ENCODE measurements at regions not wholly inside any gene's neighbourhood (a gene's known extent, or its start where the extent isn't known, plus 50 kb on each side); places are given as distances from the start of the nearest gene placed in this dataset.

DNA sequence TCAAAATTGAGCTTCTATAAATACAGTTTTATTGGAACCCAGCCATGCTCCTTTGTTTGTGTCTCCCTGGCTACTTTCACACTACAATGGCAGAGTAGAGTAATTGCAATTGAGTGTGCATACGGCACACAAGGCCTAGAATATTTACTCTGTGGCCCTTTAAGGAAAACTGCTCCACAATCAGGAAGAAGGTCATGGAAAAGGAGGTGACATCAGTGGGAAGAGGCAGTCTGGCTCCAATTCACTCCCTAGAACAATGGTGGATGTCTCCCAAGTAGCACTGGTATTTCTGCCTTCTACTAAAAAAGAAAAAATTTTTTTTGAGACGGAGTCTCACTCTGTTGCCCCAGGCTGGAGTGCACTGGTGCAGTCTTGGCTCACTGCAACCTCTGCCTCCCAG, 51.3 kb downstream of the KRTAP19-8 start:
- DNase-seq, result no peak

DNA sequence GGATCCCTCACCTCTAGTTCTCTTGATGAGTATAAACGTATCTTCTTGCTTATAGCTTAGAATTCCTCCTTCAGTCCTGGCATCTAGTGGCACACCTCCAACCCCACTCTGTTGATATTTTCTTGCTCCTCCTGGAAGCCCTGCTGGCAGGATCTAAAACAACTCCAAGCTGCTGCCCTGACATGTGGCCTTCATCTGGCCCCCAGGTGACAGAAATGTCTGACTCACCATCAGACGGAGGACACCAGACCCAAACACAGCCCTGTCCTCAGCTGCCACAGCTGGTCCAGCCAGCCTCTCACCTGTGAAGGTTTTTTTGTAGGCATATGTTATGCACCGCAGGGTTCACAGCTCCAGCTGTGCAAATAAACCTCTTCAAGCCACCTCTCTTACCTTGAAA, 53.4 kb downstream of the KRTAP19-8 start:
- no peak for DNase-seq

DNA sequence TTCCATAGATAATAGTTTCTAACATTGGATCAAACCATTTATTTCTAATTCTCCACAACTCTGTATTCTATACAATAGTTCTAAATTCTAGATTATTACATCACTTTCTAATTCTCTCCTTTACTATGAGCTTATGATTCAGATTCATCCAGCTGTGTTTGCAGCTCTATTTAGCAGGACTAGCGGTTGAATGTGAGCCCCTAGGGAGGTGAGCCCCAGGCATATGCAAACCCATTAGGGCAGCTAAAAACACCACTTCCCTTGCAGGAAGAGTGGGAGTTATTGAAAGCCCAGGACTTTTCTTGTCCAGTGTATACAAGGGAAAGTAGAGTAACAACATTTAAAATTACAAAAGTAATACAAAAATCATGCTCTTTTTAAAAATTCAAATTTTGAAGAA, 56.9 kb downstream of the KRTAP19-8 start:
- DNase-seq, result peak; percentile 72

DNA sequence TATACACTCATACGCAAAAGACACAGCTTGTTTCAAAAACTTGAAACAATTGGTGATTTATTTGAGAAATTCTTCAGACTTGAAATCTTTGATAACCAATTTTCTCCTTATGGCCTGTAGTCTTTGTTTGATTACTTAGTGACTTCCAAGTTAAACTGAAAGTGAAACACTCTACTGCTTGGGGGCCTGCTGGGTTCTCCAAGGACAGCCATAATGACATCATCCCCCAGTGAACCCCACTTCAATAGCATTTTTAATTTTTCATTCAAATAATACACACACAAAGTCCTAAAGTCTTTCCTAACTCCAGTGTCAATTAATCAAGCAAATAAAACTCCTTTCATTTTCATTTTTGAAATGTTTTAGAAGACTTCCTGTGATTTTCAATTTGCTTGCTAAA, 59.2 kb downstream of the KRTAP19-8 start:
- DNase-seq, result no peak

DNA sequence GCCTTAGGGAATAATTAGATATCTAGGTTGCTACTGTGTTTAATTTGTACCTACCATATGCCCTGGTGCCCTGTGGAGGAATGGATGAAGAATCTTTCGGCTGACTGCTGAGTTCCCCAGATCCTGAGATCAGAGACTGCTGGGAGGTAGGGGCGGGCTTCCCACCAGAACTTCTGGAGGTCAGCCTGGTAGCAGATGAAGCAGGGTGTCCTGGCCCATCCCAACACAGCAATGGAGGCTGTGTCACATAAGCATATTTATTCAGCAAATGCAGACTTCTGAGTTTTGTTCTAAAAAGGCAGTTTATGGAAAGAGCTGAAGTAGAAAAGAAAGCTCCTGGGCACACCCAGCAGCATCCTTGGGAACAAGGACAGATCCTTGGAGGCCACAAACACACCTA, 74.0 kb downstream of the KRTAP19-8 start:
- DNase-seq, result no peak

DNA sequence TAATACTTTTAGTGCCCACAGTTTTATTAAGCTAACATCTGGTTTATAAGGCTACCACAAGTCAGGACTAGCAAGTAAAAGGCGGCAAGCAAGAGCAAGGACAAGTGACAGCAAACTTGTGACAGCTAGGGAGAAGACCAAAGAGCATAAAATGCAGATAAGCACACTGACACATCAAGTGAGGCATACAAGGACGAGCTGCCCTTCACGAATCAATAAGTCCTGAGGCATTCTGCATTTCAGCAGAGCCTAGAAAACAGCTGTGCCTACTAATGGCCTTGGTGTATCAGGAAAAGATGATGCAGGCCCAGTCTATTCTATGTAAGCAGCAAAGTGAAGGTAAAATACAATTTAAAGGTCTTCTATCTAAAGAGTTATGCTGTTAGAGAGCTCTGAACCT, 74.8 kb downstream of the KRTAP19-8 start:
- peak; percentile 82 for DNase-seq

DNA sequence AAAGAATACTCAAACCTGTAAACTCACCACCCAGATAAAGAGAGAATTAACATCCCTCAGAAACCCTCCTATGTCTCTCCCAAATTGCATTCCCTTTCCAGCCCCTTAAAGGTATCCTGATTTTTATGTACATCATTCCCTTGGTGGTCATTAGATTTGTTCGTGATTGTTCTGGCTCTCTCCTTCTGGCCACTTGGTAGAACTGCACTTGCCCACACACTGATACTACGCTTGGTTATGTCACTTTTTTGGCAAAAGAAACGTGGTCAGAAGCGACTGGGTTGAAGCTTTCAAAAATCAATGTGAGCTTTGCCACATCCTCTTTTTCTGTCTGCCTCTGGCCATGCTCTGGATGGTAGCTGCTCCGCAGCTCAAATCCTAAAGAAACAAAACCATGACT, 76.3 kb downstream of the KRTAP19-8 start:
- DNase-seq, result no peak

DNA sequence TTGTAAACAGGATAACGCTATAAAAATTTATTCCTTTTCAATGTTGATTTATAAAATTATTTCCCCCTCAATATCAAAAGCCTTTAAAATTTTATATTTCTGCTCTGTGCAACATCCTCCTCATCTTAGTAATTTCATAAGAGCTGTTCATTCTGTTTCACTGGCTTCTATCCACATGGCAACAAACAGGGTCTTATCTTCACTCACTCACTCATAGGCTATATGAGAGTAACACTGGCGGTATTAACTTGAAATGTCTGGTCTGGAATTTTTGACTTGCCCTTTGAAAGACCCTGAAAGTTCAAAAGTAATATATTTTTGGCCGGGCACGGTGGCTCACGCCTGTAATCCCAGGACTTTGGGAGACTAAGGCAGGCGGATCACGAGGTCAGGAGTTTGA, 77.4 kb upstream of the KRTAP11-1 start:
- DNase-seq, result no peak

DNA sequence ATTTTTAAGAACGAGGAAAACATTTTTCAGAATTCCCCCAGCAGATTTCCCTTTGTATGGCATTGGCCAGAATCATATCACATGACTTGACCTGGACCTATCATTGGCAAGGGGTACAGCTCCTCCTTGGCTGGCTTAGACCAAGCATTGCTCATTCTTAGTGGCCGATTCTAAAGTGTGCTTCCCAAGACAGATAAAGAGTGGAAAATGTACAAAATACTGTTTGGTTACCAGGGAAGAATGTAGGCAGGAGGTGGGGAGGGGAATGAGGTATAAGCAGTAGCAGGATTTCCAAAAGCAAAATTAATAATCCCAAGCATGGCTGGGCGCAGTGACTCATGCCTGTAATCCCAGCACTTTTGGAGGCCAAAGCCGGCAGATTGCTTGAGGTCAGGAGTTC, 75.6 kb upstream of the KRTAP11-1 start:
- DNase-seq, result no peak

DNA sequence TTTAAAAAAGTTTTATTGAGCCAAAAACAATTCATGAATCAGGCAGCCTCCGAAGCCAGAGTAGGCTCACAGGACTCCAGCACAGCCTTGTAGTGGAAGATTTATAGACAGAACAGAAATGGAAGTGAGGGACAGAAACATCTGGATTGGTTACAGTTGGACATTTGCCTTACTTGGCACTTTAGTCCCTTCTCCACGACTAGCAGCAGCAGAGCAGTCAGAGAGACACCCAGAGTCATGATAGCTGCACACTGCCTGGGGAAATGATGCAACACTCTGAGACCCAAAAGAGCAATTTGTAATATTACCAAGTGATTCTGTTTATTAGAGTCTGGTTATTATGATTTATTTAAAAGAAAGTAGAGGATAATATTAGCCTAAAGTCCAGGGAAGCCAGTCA, 72.2 kb upstream of the KRTAP11-1 start:
- DNase-seq, result no peak

DNA sequence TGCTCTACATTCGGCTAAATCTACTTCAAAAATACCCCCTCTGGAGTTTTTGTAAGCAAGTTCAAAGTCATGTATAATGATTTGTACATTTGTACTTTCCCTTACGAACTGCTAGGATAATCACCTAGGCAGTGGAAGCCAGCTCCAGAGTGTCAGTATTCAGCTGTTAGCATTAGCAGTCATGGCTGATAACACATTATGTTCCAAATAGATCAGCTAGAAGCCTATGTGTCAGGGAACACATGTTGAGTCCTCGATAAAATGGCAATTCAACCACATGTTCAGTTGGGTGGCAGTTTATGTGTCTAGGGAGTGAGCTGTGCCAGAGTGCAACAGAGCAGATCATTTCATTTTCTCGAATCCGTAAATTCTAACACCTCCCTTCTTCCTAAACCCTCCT, 65.8 kb upstream of the KRTAP11-1 start:
- DNase-seq, result no peak

DNA sequence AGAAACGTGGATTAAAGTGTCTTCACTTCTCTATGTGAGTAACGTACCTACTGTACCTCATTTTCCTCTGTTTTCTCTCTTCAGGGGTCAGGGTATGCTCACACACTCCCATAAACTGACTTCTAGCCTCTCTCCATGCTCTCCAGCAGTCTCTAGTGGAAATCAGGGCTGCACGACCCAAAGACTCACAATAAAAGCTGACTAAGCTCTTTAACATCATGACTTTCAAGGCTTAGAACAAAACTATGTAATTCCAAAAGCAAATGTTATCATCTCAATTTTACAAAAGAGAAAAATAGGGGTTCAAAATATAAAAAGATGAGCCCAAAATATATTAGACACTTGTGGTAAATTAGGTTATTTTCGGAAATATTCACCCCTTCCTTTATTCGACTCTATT, 62.5 kb upstream of the KRTAP11-1 start:
- DNase-seq, result no peak

DNA sequence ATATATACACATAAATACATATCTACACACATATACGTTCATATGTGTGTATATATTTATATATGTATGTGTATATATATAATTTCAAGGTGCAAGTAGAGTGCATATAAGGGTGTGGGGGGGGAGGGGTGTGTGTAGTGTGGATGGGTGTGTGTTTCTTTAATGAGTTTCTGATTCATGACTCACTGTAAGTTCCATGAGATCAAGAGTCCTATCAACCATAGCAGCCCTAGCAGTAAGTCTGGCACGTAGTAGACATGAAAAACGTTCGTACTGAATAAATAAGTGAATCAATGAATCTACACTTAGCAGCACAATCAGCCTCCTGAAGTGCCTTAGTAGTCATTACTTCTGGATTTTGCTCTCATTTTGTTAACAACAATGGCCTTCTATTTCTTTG, 61.9 kb upstream of the KRTAP11-1 start:
- no peak for DNase-seq

DNA sequence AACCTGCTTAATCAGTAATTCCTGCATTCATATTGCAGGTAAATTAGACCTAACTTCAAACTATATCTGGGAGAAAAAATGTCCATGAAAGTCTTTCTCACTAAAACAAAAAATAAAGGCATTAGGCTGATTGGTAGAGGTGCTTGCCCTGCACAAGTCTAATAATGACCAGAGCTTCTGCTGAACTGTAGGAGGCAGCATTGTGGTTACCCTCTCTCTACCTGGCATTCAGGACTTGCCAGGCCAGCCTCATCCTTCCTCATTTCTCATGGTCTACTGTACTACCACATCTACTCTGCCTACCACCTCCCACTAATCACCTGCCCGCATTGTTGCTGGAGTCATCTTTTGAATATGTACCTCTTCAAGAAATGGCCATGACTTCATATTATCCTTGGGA, 60.8 kb upstream of the KRTAP11-1 start:
- DNase-seq, result no peak

DNA sequence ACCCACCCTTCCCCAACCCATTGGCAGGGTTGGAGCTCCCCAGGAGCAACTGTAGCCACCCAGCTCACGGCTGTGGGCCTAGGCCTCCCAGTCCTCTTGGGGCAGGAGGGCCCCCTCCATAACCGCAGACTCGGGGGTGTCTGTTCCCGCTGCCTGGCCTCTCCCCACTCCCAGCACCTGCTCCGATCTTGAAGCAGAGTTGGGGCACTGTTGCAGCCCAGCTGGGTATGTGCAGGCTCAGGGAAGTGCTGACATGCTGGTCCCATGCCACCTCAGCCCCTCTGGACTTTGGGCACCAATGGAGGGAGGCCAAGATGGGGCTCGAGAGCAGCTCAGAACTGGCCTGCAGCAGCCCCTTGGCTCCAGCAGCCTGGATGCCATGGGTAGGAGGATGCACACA, 54.8 kb upstream of the KRTAP11-1 start:
- DNase-seq, result no peak

DNA sequence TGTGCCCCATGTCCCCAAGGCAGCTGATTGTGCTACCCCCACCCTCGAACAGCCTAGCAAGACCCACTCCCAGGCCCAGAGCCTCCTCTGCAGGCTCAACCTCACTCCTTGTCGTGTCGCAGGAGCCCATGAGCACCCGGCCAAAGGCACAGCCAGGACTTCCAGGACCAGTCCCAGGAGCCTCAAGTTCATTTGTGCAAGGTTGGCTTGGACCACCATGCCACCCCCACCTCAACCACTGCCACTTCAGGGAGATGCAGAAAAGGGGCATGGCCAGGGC, 54.4 kb upstream of the KRTAP11-1 start:
- DNase-seq, result no peak

DNA sequence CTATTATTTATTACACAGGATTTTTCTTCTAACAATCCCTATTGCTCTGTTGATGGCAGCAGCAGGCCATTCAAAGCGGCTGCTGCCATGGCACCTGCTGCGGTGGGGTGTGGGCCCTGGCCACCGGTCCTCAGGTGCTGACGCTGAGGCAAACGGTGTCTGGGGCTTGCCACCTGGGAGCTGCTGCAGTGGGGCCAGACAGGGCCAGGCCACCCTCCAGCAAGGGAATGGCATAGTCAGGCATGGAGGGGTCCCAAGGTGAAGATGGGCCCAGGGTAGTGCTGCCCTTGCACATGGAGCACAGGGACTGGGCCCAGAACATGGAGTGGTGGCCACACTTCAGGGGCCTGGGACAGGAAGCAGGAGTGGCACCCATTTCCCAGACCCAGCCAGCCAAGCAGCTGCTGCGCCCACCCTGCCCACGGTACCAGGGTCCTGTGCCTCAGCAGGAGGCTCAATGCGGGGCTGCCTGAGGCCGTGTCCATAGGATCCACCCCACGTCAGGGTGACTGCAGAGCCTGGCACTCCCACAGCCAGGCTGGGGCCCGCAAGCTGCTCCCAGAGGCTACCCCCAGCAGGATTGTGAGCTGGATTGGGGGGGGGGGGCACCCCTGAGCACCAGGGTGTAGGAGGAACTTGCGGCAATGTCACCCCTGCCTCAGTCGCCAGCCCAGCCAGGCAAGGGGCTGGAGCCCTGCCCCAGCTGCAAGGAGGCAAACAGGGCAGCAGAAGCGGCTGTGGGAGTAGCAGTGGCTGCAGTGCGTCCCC, 53.9 kb upstream of the KRTAP11-1 start:
- DNase-seq, result no peak

DNA sequence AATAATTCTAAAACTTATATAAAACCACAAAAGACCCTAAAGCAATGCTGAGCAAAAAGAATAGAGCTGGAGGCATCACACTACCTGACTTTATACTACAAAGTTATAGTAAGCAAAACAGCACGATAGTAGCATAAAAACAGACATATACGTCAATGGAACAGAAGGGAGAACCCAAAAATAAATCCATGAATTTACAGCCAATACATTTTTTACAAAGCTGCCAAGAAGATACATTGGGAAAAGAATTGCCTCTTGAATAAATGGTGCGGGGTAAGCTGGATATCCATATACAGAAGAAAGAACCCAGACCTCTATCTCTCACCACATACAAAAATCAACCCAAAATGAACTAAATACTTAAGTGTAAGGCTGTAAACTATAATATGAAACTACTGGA, 51.3 kb upstream of the KRTAP11-1 start:
- DNase-seq, result no peak

Data from eye (tissue), 1 donor.